Mesothelial cell of epicardium (in vitro differentiated cells): ENCODE measurements at regions not wholly inside any gene's neighbourhood (a gene's known extent, or its start where the extent isn't known, plus 50 kb on each side); places are given as distances from the start of the nearest gene placed in this dataset.

ENCODE experiments used
- DNase-seq, 2 experiments: peaks; one replicate each; pipeline ENCODE4 v3.0.0; 2021; ENCODE audit warnings: low spot score in 2 of 2; ENCODE audit not compliant: unreplicated experiment in 2 of 2
- H3K27ac Mint-ChIP-seq: 2 replicates; pipeline ENCODE4 v1.8.0; 2021; ENCODE audit warnings: mixed read lengths
- H3K27me3 Mint-ChIP-seq: 2 replicates; pipeline ENCODE4 v1.8.0; 2021; ENCODE audit warnings: low read depth, mixed read lengths
- H3K36me3 Mint-ChIP-seq: 2 replicates; pipeline ENCODE4 v1.8.0; 2021; ENCODE audit warnings: mixed read lengths
- H3K4me1 Mint-ChIP-seq: 2 replicates; pipeline ENCODE4 v1.8.0; 2021; ENCODE audit warnings: mixed read lengths
- H3K4me3 Mint-ChIP-seq: 2 replicates; pipeline ENCODE4 v1.8.0; 2021; ENCODE audit warnings: mild to moderate bottlenecking, moderate library complexity, mixed read lengths
- H3K9me3 Mint-ChIP-seq: 2 replicates; pipeline ENCODE4 v1.8.0; 2021; ENCODE audit warnings: mixed read lengths
- CTCF ChIP-seq: fragments of 200-600 bp; sonication (generic); IDR thresholded peaks from one replicate; pipeline ENCODE4 v1.5.0; 2021; ENCODE audit warnings: antibody characterized with exemption; ENCODE audit not compliant: unreplicated experiment

GRCh38 chr12:103182299-103182698 lies 224.8 kb downstream of the ASCL1 start:
- Mint-ChIP-seq H3K4me3 (no peak overlapping the region), H3K9me3 (peaks cover 10% of the 10 kb centered on the region), H3K27ac (no peak overlapping the region), H3K36me3 (no peaks in the 10 kb centered on the region), H3K4me1 (no peaks in the 10 kb centered on the region), H3K27me3 (peaks cover 14% of the 10 kb centered on the region)
- TF ChIP-seq CTCF = no peak
- DNase-seq = no peak

GRCh38 chr12:103196467-103196866 lies 239.0 kb downstream of the ASCL1 start:
- Mint-ChIP-seq H3K4me1 (no peaks in the 10 kb centered on the region), H3K36me3 (no peaks in the 10 kb centered on the region), H3K27me3 (no peaks in the 10 kb centered on the region), H3K9me3 (peaks cover 37% of the 10 kb centered on the region), H3K4me3 (no peak overlapping the region), H3K27ac (no peak overlapping the region)
- DNase-seq = no peak
- TF ChIP-seq CTCF = no peak

- no peak for TF ChIP-seq CTCF
- no peak for DNase-seq
- H3K4me3 Mint-ChIP-seq = no peak overlapping the region
- H3K4me1 Mint-ChIP-seq = no peaks in the 10 kb centered on the region
- no peaks in the 10 kb centered on the region for H3K27me3 Mint-ChIP-seq
- peaks cover 37% of the 10 kb centered on the region for H3K9me3 Mint-ChIP-seq
- no peak overlapping the region for H3K27ac Mint-ChIP-seq
- no peaks in the 10 kb centered on the region for H3K36me3 Mint-ChIP-seq
Observed at GRCh38 chr12:103197725-103198388, 240.4 kb downstream of the ASCL1 start.

- DNase-seq = no peak
- H3K27ac Mint-ChIP-seq = no peak overlapping the region
- TF ChIP-seq CTCF = no peak
- peaks cover 37% of the 10 kb centered on the region for H3K9me3 Mint-ChIP-seq
- H3K4me3 Mint-ChIP-seq = no peak overlapping the region
- H3K27me3 Mint-ChIP-seq = no peaks in the 10 kb centered on the region
- no peaks in the 10 kb centered on the region for H3K4me1 Mint-ChIP-seq
- H3K36me3 Mint-ChIP-seq = no peaks in the 10 kb centered on the region
Observed at GRCh38 chr12:103198499-103198898, 241.0 kb downstream of the ASCL1 start.

- peaks cover 23% of the 10 kb centered on the region for H3K27me3 Mint-ChIP-seq
- H3K4me1 Mint-ChIP-seq = no peaks in the 10 kb centered on the region
- TF ChIP-seq CTCF = no peak
- H3K9me3 Mint-ChIP-seq = no peaks in the 10 kb centered on the region
- no peak overlapping the region for H3K27ac Mint-ChIP-seq
- no peak for DNase-seq
- no peak overlapping the region for H3K4me3 Mint-ChIP-seq
- H3K36me3 Mint-ChIP-seq = no peaks in the 10 kb centered on the region
Observed at GRCh38 chr12:103205906-103206305, 248.4 kb downstream of the ASCL1 start.

- Mint-ChIP-seq H3K27me3 (peaks cover 25% of the 10 kb centered on the region), H3K9me3 (no peaks in the 10 kb centered on the region), H3K27ac (no peak overlapping the region), H3K36me3 (no peaks in the 10 kb centered on the region), H3K4me3 (no peak overlapping the region), H3K4me1 (no peaks in the 10 kb centered on the region)
- no peak for TF ChIP-seq CTCF
- DNase-seq = no peak
Observed at GRCh38 chr12:103207936-103208335, 250.5 kb downstream of the ASCL1 start.
